GM13977 (cell line): ENCODE measurements at regions not wholly inside any gene's neighbourhood (a gene's known extent, or its start where the extent isn't known, plus 50 kb on each side); places are given as distances from the start of the nearest gene placed in this dataset.

ENCODE experiments used
- DNase-seq: peaks from one replicate; pipeline ENCODE4 v3.0.0; 2012; ENCODE audit warnings: low spot score
- in situ Hi-C: fragments of 300-500 bp; cut with MboI; formaldehyde crosslinking; loops from one replicate; pipeline ENCODE4 v1.12.0; 2022; ENCODE audit warnings: low sequenced_read_pairs, low pct_unique_long_range_greater_than_20kb, mixed read lengths, inconsistent platforms; ENCODE audit not compliant: unreplicated experiment
- TF ChIP-seq, protein P1 (sequence below): IDR thresholded peaks from 2 replicates; pipeline ENCODE4 v1.5.1; 2012; ENCODE audit warnings: mild to moderate bottlenecking, control low read depth; ENCODE audit not compliant: insufficient read depth; ENCODE audit errors: extremely low read depth, missing control alignments

DNA sequence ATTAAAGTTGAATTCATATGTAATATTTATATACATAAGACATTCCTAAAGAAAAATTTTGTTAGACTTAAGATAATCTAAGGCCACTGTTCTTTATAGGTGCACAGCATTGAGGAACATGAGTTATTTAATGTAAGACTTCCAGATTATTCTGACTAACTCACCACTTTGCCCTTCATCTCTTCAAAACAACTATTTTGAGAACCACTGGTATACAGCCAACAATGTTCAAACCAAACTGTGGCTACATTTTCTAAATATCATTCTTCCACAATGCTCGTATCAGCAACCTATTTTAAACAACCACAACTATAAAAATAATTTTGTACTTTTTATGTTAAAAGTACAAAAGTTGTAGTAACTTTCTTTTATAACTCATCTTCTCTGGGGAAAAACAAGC, 199.8 kb upstream of the ALCAM start:
- TF ChIP-seq, protein P1, sequence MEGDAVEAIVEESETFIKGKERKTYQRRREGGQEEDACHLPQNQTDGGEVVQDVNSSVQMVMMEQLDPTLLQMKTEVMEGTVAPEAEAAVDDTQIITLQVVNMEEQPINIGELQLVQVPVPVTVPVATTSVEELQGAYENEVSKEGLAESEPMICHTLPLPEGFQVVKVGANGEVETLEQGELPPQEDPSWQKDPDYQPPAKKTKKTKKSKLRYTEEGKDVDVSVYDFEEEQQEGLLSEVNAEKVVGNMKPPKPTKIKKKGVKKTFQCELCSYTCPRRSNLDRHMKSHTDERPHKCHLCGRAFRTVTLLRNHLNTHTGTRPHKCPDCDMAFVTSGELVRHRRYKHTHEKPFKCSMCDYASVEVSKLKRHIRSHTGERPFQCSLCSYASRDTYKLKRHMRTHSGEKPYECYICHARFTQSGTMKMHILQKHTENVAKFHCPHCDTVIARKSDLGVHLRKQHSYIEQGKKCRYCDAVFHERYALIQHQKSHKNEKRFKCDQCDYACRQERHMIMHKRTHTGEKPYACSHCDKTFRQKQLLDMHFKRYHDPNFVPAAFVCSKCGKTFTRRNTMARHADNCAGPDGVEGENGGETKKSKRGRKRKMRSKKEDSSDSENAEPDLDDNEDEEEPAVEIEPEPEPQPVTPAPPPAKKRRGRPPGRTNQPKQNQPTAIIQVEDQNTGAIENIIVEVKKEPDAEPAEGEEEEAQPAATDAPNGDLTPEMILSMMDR = no peak
- in situ Hi-C loops = no loop called here
- no peak for DNase-seq

DNA sequence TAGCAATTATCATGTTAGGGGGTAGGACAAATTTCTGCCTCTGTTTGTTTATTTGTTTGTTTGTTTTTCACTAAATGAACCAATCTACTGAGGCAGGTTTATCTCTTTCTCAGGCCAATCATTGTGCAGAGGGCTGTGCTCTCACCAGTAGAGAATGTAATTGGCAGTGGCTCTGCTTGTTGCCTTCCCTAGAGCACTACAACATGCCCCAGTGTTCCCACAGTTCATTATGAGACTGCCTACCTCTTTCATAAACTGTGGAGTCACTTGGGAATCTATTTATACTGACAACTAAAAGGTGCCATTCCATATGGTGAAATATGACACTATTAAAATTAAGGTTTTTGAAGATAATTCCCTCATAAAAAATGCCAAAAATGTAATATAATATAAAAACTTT, 196.3 kb upstream of the ALCAM start:
- no peak for DNase-seq
- TF ChIP-seq, protein P1 = no peak
- in situ Hi-C loops = no loop called here

DNA sequence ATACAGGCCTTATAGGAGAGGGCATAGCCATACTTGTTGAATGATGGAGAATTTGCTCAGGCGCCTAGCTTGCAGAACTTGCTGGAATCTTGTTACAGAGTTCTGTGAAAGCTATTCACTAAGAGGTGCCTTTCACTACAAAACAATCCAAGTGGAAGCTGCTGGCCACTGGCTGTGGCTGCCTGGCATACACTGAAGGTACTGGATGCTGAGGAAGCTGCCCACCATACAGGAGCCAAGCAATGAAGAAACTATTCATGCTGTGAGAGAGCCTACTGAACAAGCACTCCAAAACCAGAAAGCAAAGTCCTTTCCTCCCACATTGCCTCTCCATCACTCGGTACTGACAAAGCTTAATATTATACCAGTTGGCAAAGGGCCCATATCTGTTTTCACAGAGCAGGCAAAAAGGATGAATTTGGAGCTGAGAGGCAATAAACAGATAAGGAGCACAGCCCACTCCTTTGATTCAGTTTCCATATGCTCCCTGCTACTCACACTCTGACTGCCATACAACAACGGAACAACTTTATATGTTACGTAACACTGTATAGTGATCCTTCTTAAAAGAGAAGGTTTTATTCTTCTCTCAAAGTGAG, 192.6 kb upstream of the ALCAM start:
- in situ Hi-C loops = no loop called here
- no peak for DNase-seq

DNA sequence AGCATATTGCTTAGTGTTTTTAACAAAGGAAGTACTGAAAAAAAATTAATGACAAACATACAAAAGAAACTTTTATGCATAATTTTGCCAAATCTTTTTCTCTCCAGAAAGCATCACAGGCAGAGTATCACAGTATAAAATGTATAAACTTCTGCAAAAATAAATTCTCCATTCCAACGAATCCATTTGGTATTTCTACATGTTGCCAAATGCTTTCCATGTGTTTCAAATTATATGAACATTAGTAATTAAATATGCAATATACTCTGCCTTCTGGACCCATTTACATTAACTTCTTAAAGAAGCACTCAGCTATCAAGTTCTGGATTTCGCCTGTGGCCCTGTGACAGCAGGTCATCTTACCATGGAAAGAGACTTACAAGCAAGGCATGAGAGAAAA, 189.1 kb upstream of the ALCAM start:
- in situ Hi-C loops = no loop called here
- TF ChIP-seq, protein P1 = no peak
- DNase-seq = no peak

More for the DNA sequence above, 192.6 kb upstream of the ALCAM start:
- TF ChIP-seq, protein P1 = no peak

DNA sequence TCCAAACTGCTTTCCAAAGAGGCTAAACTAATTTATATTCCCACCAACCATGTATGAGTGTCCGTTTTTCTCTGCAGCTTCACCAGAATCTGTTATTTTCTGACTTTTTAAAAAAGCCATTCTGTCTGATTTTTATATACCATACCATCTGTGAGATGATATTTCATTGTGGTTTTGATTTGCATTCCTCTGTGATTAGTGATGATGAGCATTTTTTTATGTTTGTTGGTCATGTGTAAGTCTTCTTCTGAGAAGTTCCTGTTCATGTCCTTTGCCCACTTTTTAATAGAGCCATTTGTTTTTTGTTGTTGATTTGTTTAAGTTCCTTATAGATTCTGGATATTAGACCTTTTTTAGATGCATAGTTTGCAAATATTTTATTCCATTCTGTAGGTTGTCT, 179.4 kb upstream of the ALCAM start:
- DNase-seq = no peak
- in situ Hi-C loops = no loop called here
- TF ChIP-seq, protein P1 = no peak

DNA sequence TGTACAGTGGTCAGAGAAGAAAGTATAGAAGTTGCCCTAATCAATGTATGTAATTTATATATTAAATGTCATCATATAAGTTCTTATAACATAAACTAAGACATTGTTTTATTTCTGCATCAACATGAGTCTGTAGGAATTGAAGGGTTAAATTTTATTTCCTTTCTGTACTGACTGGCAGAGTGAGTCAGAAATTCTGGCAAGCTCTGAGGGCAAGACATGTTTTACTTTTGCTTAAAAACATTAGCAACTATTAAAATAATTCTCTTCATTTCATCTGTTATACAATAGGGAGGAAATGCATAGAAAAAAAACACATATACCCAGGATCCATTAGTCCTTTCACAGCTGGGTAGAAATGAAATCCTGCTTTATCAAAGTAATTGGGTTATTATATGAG, 171.4 kb upstream of the ALCAM start:
- TF ChIP-seq, protein P1 = no peak
- no peak for DNase-seq
- in situ Hi-C loops = no loop called here
